Umbilical cord (tissue), 1 donor: ENCODE measurements at regions not wholly inside any gene's neighbourhood (a gene's known extent, or its start where the extent isn't known, plus 50 kb on each side); places are given as distances from the start of the nearest gene placed in this dataset.

ENCODE experiments used
- DNase-seq: peaks from one replicate; pipeline ENCODE4 v3.0.0-alpha.2; 2015; ENCODE audit warnings: low spot score

GRCh38 chr5:2570586-2570985, 180.9 kb downstream of the IRX2 start:
- DNase-seq: no peak

GRCh38 chr5:2569774-2570542, 181.5 kb downstream of the IRX2 start:
- no peak for DNase-seq

- DNase-seq: no peak
Observed at GRCh38 chr5:2569176-2569575, 182.3 kb downstream of the IRX2 start.

GRCh38 chr5:2566284-2566683, 185.2 kb downstream of the IRX2 start:
- DNase-seq: no peak

- no peak for DNase-seq
Observed at GRCh38 chr5:2565147-2565546, 186.3 kb downstream of the IRX2 start.

GRCh38 chr5:2563046-2563445, 188.4 kb downstream of the IRX2 start:
- DNase-seq: no peak

- no peak for DNase-seq
Observed at GRCh38 chr5:2562036-2562435, 189.4 kb downstream of the IRX2 start.

- DNase-seq: no peak
Observed at GRCh38 chr5:2560435-2560834, 191.0 kb downstream of the IRX2 start.

- DNase-seq: no peak
Observed at GRCh38 chr5:2557435-2557834, 194.0 kb downstream of the IRX2 start.

GRCh38 chr5:2556375-2556966, 195.0 kb downstream of the IRX2 start:
- no peak for DNase-seq

- DNase-seq: no peak
Observed at GRCh38 chr5:2553611-2554010, 197.9 kb downstream of the IRX2 start.

GRCh38 chr5:2550509-2550908, 201.0 kb downstream of the IRX2 start:
- no peak for DNase-seq

GRCh38 chr5:2549900-2550299, 201.6 kb downstream of the IRX2 start:
- DNase-seq: no peak

- DNase-seq: no peak
Observed at GRCh38 chr5:2549354-2549753, 202.1 kb downstream of the IRX2 start.

- no peak for DNase-seq
Observed at GRCh38 chr5:2546938-2547337, 204.5 kb downstream of the IRX2 start.

- no peak for DNase-seq
Observed at GRCh38 chr5:2544003-2544402, 207.5 kb downstream of the IRX2 start.

- DNase-seq: no peak
Observed at GRCh38 chr5:2542821-2543220, 208.7 kb downstream of the IRX2 start.

GRCh38 chr5:2542026-2542425, 209.5 kb downstream of the IRX2 start:
- DNase-seq: no peak

GRCh38 chr5:2538169-2538568, 213.3 kb downstream of the IRX2 start:
- no peak for DNase-seq

- no peak for DNase-seq
Observed at GRCh38 chr5:2537378-2538145, 213.9 kb downstream of the IRX2 start.

- no peak for DNase-seq
Observed at GRCh38 chr5:2536632-2537377, 214.7 kb downstream of the IRX2 start.

GRCh38 chr5:2534970-2535369, 216.5 kb downstream of the IRX2 start:
- DNase-seq: no peak
